Mesothelial cell of epicardium (in vitro differentiated cells): ENCODE measurements at regions not wholly inside any gene's neighbourhood (a gene's known extent, or its start where the extent isn't known, plus 50 kb on each side); places are given as distances from the start of the nearest gene placed in this dataset.

Source experiments
- DNase-seq, 2 experiments: peaks; one replicate each; pipeline ENCODE4 v3.0.0; 2021; ENCODE audit warnings: low spot score in 2 of 2; ENCODE audit not compliant: unreplicated experiment in 2 of 2
- H3K27ac Mint-ChIP-seq: 2 replicates; pipeline ENCODE4 v1.8.0; 2021; ENCODE audit warnings: mixed read lengths
- H3K27me3 Mint-ChIP-seq: 2 replicates; pipeline ENCODE4 v1.8.0; 2021; ENCODE audit warnings: low read depth, mixed read lengths
- H3K36me3 Mint-ChIP-seq: 2 replicates; pipeline ENCODE4 v1.8.0; 2021; ENCODE audit warnings: mixed read lengths
- H3K4me1 Mint-ChIP-seq: 2 replicates; pipeline ENCODE4 v1.8.0; 2021; ENCODE audit warnings: mixed read lengths
- H3K4me3 Mint-ChIP-seq: 2 replicates; pipeline ENCODE4 v1.8.0; 2021; ENCODE audit warnings: mild to moderate bottlenecking, moderate library complexity, mixed read lengths
- H3K9me3 Mint-ChIP-seq: 2 replicates; pipeline ENCODE4 v1.8.0; 2021; ENCODE audit warnings: mixed read lengths
- TF ChIP-seq, protein P1 (sequence below): fragments of 200-600 bp; sonication (generic); IDR thresholded peaks from one replicate; pipeline ENCODE4 v1.5.0; 2021; ENCODE audit warnings: antibody characterized with exemption; ENCODE audit not compliant: unreplicated experiment

DNA sequence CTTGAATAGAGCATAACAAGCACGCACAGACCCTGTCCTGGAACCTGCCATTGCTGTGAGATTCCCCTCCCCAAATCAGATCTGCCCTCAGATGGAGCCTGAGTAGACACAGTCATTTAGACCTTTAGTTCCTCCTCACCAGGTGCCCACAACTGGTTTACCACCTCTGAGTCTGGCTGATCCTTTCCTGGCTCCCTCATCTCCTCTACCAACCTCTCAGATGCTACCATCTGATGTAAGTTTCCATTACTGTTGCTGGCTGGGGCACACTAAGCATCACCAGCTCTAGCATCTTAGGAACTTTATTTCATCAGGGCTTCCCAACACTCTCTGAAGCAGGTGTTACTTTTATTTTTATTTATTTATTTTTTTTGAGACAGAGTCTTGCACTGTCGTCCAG, 288.3 kb downstream of the TLE3 start:
- H3K4me1 Mint-ChIP-seq, result peaks cover 6% of the 10 kb centered on the region
- DNase-seq, result no peak
- no peak overlapping the region for H3K4me3 Mint-ChIP-seq
- H3K9me3 Mint-ChIP-seq, result no peaks in the 10 kb centered on the region
- no peak overlapping the region for H3K27ac Mint-ChIP-seq
- H3K36me3 Mint-ChIP-seq, result no peaks in the 10 kb centered on the region
- TF ChIP-seq, protein P1, sequence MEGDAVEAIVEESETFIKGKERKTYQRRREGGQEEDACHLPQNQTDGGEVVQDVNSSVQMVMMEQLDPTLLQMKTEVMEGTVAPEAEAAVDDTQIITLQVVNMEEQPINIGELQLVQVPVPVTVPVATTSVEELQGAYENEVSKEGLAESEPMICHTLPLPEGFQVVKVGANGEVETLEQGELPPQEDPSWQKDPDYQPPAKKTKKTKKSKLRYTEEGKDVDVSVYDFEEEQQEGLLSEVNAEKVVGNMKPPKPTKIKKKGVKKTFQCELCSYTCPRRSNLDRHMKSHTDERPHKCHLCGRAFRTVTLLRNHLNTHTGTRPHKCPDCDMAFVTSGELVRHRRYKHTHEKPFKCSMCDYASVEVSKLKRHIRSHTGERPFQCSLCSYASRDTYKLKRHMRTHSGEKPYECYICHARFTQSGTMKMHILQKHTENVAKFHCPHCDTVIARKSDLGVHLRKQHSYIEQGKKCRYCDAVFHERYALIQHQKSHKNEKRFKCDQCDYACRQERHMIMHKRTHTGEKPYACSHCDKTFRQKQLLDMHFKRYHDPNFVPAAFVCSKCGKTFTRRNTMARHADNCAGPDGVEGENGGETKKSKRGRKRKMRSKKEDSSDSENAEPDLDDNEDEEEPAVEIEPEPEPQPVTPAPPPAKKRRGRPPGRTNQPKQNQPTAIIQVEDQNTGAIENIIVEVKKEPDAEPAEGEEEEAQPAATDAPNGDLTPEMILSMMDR, result no peak
- peaks cover 18% of the 10 kb centered on the region for H3K27me3 Mint-ChIP-seq

- Mint-ChIP-seq H3K36me3 (no peaks in the 10 kb centered on the region), H3K27me3 (peaks cover 18% of the 10 kb centered on the region), H3K27ac (no peak overlapping the region), H3K4me3 (no peak overlapping the region), H3K9me3 (no peaks in the 10 kb centered on the region), H3K4me1 (peaks cover 7% of the 10 kb centered on the region)
- TF ChIP-seq, protein P1, result no peak
- no peak for DNase-seq
Measured at GRCh38 chr15:69810431-69811354, 287.0 kb downstream of the TLE3 start.

DNA sequence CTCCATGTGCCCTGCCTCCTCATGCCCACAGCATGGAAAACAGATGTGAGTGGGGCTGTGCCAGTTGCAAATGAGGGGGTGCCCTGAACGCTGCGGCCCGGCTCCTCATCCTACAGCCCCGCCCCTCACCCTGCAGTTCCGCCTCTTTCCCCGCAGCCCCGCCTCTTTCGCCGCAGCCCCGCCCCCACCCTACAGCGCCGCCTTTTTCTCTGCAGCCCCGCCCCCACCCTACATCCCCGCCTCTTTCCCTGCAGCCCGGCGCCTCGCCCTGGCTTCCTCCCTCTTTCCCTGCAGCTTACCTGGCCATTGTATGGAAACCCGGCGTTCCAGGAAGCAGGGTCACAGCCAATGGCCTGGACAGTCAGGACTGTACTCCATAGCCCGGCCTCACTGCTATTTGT, 284.9 kb downstream of the TLE3 start:
- TF ChIP-seq, protein P1, result no peak
- no peaks in the 10 kb centered on the region for H3K36me3 Mint-ChIP-seq
- no peak overlapping the region for H3K4me3 Mint-ChIP-seq
- no peak for DNase-seq
- peaks cover 11% of the 10 kb centered on the region for H3K27me3 Mint-ChIP-seq
- peaks cover 7% of the 10 kb centered on the region for H3K4me1 Mint-ChIP-seq
- H3K9me3 Mint-ChIP-seq, result no peaks in the 10 kb centered on the region
- H3K27ac Mint-ChIP-seq, result no peak overlapping the region

DNA sequence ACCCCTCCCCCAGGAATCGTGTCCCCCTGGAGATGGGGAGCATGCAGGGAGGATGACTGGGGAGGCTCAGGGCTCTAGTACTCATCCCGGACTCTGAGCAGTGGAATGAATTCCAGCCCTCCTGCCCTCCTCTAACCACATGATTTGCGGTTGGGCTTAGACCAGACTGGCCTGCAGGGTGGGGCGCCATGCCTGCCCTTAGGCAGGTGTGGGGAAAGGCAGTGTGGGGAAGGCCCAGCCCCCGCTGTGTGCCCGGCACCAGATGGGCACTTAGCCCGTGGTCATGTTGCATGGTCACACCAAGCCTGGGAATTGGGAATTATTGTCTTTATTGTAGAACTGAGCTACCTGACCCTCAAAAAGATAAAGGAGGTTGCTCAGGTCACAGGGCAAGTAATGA, 283.8 kb downstream of the TLE3 start:
- Mint-ChIP-seq H3K27me3 (peaks cover 11% of the 10 kb centered on the region), H3K36me3 (no peaks in the 10 kb centered on the region), H3K9me3 (no peaks in the 10 kb centered on the region), H3K4me1 (peaks cover 7% of the 10 kb centered on the region), H3K4me3 (no peak overlapping the region), H3K27ac (no peak overlapping the region)
- DNase-seq, result no peak
- TF ChIP-seq, protein P1, result no peak

DNA sequence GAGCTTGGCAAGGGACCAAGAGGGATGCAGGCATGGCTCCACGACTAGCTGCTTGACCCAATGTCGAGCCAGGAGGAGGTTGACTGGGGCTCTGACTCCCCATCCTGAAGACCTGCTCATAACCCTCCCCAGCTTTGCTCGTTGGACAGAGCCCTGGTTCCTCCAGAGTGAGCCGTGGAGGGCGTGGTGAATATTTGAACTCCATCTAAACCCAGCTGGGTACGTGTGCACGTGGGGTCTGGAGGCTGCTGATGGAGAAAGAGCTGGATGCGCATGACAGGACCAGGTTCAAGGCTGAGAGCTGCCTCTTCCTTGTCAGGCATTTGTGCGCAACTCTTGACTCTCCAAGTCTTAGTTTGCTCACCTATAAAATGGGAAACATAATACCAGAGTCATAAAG, 282.8 kb downstream of the TLE3 start:
- TF ChIP-seq, protein P1, result no peak
- Mint-ChIP-seq H3K27ac (no peak overlapping the region), H3K27me3 (peaks cover 15% of the 10 kb centered on the region), H3K4me1 (peaks cover 7% of the 10 kb centered on the region), H3K4me3 (no peak overlapping the region), H3K9me3 (no peaks in the 10 kb centered on the region), H3K36me3 (no peaks in the 10 kb centered on the region)
- no peak for DNase-seq
